DND-41 (cell line): ENCODE measurements at regions not wholly inside any gene's neighbourhood (a gene's known extent, or its start where the extent isn't known, plus 50 kb on each side); places are given as distances from the start of the nearest gene placed in this dataset.
"Not testable (repeated sequence)": the region's sequence is repeated elsewhere in the genome, so short reads cannot be mapped to it uniquely, and the experiment has no call there.

ENCODE experiments used
- ATAC-seq: fragments of 200-7000 bp; cut with Tn5 transposase; 3 replicates; pipeline ENCODE4 v1.9.1; 2021; ENCODE audit warnings: low read depth; ENCODE audit not compliant: insufficient read depth
- DNase-seq: peaks from one replicate; pipeline ENCODE4 v3.0.0-alpha.2; 2020
- H2AFZ ChIP-seq: 2 replicates; pipeline ENCODE4 v1.6.0; 2012; ENCODE audit warnings: low read depth, low read length
- H3K27ac ChIP-seq: 2 replicates; pipeline ENCODE4 v1.5.1; 2012; ENCODE audit warnings: low read length, inconsistent platforms
- H3K27me3 ChIP-seq: fragments of 200-600 bp; sonication (generic); 2 replicates; pipeline ENCODE4 v1.6.0; 2012; ENCODE audit warnings: low read length, mild to moderate bottlenecking, inconsistent platforms; ENCODE audit not compliant: insufficient read depth, poor library complexity
- H3K36me3 ChIP-seq: 2 replicates; pipeline ENCODE4 v1.5.1; 2012; ENCODE audit warnings: low read length, inconsistent platforms; ENCODE audit not compliant: insufficient read depth
- H3K4me1 ChIP-seq: 2 replicates; pipeline ENCODE4 v1.5.1; 2012; ENCODE audit warnings: mild to moderate bottlenecking, low read length; ENCODE audit not compliant: insufficient read depth
- H3K4me2 ChIP-seq: 2 replicates; pipeline ENCODE4 v1.6.0; 2012; ENCODE audit warnings: mild to moderate bottlenecking, moderate library complexity, low read length, inconsistent platforms; ENCODE audit not compliant: insufficient read depth
- H3K4me3 ChIP-seq, 2 experiments: fragments of 200-600 bp in 1 of 2; shearing (Covaris generic) in 1 of 2; 2 replicates each; pipeline ENCODE4 v1.5.1; 2012 to 2016; ENCODE audit warnings: inconsistent platforms in 2 of 2, low read length in 2 of 2, mild to moderate bottlenecking in 2 of 2, low read depth in 1 of 2, moderate library complexity in 1 of 2
- H3K79me2 ChIP-seq: 2 replicates; pipeline ENCODE4 v1.6.0; 2012; ENCODE audit warnings: low read length, inconsistent platforms; ENCODE audit not compliant: insufficient read depth
- H3K9ac ChIP-seq: 2 replicates; pipeline ENCODE4 v1.6.0; 2012; ENCODE audit warnings: low read depth, mild to moderate bottlenecking, inconsistent platforms, low read length, moderate library complexity
- H3K9me3 ChIP-seq: 2 replicates; pipeline ENCODE4 v1.5.1; 2012; ENCODE audit warnings: low read length, moderate library complexity, mild to moderate bottlenecking, inconsistent platforms; ENCODE audit not compliant: insufficient read depth, severe bottlenecking
- H4K20me1 ChIP-seq: 2 replicates; pipeline ENCODE4 v1.6.0; 2012; ENCODE audit warnings: low read length; ENCODE audit not compliant: insufficient read depth
- EZH2 ChIP-seq: IDR thresholded peaks from 3 replicates; pipeline ENCODE4 v1.6.1; 2012; ENCODE audit warnings: borderline replicate concordance, low read depth, mild to moderate bottlenecking, moderate library complexity, low read length, inconsistent platforms; ENCODE audit not compliant: severe bottlenecking
- TF ChIP-seq, protein P1 (sequence below): IDR thresholded peaks from 2 replicates; pipeline ENCODE4 v1.5.1; 2012; ENCODE audit warnings: borderline replicate concordance, low read length, moderate library complexity, mild to moderate bottlenecking; ENCODE audit not compliant: poor library complexity, severe bottlenecking; ENCODE audit errors: extremely low read depth

DNA sequence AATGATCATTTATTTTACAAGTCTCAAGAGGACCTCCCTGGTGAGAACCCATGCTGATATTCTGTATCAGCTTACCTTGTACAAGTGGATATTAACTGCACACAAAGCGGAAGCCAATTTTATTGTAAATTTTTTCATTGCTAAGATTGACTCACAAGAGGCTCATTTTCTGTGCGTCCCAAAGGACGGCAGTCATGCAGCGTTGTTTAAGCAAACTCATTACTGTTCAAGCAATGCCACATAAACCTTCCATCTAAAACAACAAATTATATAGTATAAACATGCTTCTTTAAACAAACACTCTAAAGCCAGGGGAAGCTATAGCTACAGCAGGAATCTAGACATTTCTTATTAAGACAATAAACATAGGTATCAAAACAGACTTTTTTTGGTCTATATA is 575.3 kb downstream of the FRK start:
- no peak overlapping the region for H3K27ac ChIP-seq
- no peaks in the 10 kb centered on the region for H4K20me1 ChIP-seq
- H3K4me1 ChIP-seq: no peaks in the 10 kb centered on the region
- no peak overlapping the region for H3K9ac ChIP-seq
- H3K27me3 ChIP-seq: no peaks in the 10 kb centered on the region
- no peak for DNase-seq
- no peak overlapping the region for H3K4me2 ChIP-seq
- TF ChIP-seq, protein P1, sequence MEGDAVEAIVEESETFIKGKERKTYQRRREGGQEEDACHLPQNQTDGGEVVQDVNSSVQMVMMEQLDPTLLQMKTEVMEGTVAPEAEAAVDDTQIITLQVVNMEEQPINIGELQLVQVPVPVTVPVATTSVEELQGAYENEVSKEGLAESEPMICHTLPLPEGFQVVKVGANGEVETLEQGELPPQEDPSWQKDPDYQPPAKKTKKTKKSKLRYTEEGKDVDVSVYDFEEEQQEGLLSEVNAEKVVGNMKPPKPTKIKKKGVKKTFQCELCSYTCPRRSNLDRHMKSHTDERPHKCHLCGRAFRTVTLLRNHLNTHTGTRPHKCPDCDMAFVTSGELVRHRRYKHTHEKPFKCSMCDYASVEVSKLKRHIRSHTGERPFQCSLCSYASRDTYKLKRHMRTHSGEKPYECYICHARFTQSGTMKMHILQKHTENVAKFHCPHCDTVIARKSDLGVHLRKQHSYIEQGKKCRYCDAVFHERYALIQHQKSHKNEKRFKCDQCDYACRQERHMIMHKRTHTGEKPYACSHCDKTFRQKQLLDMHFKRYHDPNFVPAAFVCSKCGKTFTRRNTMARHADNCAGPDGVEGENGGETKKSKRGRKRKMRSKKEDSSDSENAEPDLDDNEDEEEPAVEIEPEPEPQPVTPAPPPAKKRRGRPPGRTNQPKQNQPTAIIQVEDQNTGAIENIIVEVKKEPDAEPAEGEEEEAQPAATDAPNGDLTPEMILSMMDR: no peak
- no peak for TF ChIP-seq EZH2
- no peaks in the 10 kb centered on the region for H3K36me3 ChIP-seq
- no peaks in the 10 kb centered on the region for H3K79me2 ChIP-seq
- no peaks in the 10 kb centered on the region for H3K9me3 ChIP-seq
- H2AFZ ChIP-seq: no peak overlapping the region
- no peak for ATAC-seq
- no peak overlapping the region for H3K4me3 ChIP-seq

DNA sequence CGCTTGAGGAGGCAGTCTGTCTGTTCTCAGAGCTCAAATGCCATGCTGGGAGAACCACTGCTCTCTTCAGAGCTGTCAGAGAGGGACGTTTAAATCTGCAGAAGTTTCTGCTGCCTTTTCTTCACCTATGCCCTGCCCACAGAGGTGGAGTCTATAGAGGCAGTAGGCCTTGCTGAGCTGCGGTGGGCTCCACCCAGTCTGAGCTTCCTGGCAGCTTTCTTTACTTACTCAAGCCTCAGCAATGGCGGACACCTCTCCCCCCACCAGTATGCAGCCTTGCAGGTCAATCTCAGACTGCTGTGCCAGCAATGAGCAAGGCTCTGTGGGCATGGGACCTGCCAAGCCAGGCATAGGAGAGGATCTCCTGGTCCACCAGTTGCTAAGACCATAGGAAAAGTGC is 580.1 kb downstream of the FRK start:
- not testable (repeated sequence) for H3K27ac ChIP-seq, H3K36me3 ChIP-seq, H4K20me1 ChIP-seq, H3K9me3 ChIP-seq, ATAC-seq, DNase-seq, H3K4me3 ChIP-seq, H2AFZ ChIP-seq, H3K4me1 ChIP-seq, H3K4me2 ChIP-seq, H3K79me2 ChIP-seq, H3K27me3 ChIP-seq, H3K9ac ChIP-seq

DNA sequence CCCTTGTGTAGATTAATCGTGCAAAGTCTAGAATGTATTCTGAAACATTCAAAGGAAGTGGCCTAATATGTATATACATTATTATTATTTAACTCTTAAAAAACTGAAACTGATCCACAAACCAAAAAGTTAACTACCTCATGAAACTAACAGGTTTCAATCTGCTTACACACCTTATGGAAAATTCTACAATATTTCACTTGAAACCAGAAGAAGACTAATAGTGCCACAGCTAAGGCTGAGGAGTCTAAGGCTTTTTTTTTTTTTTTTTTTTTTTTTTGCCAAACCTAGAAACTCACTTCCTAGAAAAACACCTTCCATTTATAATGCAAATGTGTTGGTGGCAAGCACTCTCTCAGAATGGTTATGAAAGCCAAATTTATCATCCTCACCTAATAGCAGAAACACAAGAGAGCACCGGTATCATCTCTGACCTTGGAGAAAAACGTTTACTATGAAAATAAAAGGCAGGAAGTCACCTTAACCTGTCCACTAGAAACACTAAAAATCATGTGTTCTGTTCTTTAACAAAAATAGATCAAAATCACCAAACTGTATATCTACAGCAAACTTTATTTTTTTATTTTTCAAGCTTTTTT is 586.1 kb downstream of the FRK start:
- Histone ChIP-seq H2AFZ (no peak overlapping the region), H3K79me2 (no peaks in the 10 kb centered on the region), H3K9me3 (no peaks in the 10 kb centered on the region), H3K4me3 (no peak overlapping the region), H4K20me1 (no peaks in the 10 kb centered on the region), H3K27me3 (no peaks in the 10 kb centered on the region), H3K9ac (no peak overlapping the region), H3K4me1 (no peaks in the 10 kb centered on the region), H3K27ac (no peak overlapping the region), H3K36me3 (no peaks in the 10 kb centered on the region), H3K4me2 (no peak overlapping the region)
- ATAC-seq (no peak), DNase-seq (no peak)
- no peak for TF ChIP-seq EZH2
- TF ChIP-seq, protein P1: no peak

DNA sequence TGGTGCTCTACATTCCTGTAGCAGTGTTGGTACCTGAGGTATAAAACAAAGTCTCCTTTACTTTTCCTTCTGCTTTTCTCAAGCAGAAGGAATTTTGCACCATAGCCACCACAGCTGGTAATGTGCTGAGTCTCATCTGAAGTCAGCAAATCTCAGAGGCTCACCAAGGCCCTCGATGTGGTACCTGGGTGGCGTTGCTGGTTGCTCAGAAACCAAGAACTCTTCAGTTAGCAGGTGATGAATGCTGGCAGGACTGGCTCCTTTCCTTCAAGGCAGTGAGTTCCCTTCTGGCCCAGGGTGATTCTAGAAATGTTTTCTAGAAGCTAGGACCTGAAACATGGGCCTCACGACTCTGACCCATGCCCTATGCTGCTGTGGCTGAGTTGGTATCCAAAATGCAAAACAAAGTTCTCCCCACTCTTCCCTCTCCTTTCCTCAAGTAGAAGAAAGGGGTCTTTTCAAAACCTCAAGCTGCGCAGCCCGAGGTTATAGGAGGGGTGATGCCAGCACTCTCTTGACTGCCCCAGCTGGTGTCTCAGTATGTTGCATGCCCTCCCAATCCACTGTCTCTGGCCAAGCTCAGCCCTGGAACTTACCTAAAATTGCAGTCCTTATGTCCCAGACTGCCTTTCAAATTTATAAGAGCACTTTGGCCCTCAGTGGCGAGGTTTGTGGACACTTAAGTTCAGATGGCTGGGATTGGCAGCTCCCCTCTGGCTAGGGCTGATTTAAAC is 592.3 kb downstream of the FRK start:
- no peaks in the 10 kb centered on the region for H3K4me1 ChIP-seq
- H2AFZ ChIP-seq: no peak overlapping the region
- TF ChIP-seq, protein P1: no peak
- no peak for TF ChIP-seq EZH2
- H3K4me2 ChIP-seq: no peak overlapping the region
- ATAC-seq: no peak
- no peaks in the 10 kb centered on the region for H3K79me2 ChIP-seq
- no peaks in the 10 kb centered on the region for H3K9me3 ChIP-seq
- H3K9ac ChIP-seq: no peak overlapping the region
- no peaks in the 10 kb centered on the region for H3K27me3 ChIP-seq
- no peaks in the 10 kb centered on the region for H4K20me1 ChIP-seq
- H3K36me3 ChIP-seq: no peaks in the 10 kb centered on the region
- no peak overlapping the region for H3K27ac ChIP-seq
- no peak for DNase-seq
- H3K4me3 ChIP-seq: no peak overlapping the region
